Ramos (cell line): ENCODE measurements at regions not wholly inside any gene's neighbourhood (a gene's known extent, or its start where the extent isn't known, plus 50 kb on each side); places are given as distances from the start of the nearest gene placed in this dataset.

Source experiments
- in situ Hi-C: fragments of 300-500 bp; cut with MboI; formaldehyde crosslinking; loops from one replicate; pipeline ENCODE4 v1.14.3; 2022; ENCODE audit warnings: low sequenced_read_pairs; ENCODE audit not compliant: unreplicated experiment

- in situ Hi-C loops, result loop anchor here (25.0 kb wide), 1 partner anchor 667 kb away; the partner anchor contains the start of gene PLK2
Measured at GRCh38 chr5:57795203-57795602, 312.6 kb upstream of the ACTBL2 start.

- in situ Hi-C loops, result loop anchor here (25.0 kb wide), 1 partner anchor 670 kb away; the partner anchor contains the start of gene PLK2
Measured at GRCh38 chr5:57791875-57792274, 309.3 kb upstream of the ACTBL2 start.

- in situ Hi-C loops, result loop anchor here (25.0 kb wide), 1 partner anchor 676 kb away; the partner anchor contains the start of gene PLK2
Measured at GRCh38 chr5:57785946-57786345, 303.3 kb upstream of the ACTBL2 start.

- in situ Hi-C loops, result loop anchor here (25.0 kb wide), 1 partner anchor 678 kb away; the partner anchor contains the start of gene PLK2
Measured at GRCh38 chr5:57784121-57784520, 301.5 kb upstream of the ACTBL2 start.

GRCh38 chr5:57783693-57784092 lies 301.1 kb upstream of the ACTBL2 start:
- in situ Hi-C loops, result loop anchor here (25.0 kb wide), 1 partner anchor 679 kb away; the partner anchor contains the start of gene PLK2

GRCh38 chr5:57780961-57781325 lies 298.3 kb upstream of the ACTBL2 start:
- in situ Hi-C loops, result loop anchor here (25.0 kb wide), 1 partner anchor 681 kb away; the partner anchor contains the start of gene PLK2

GRCh38 chr5:57780306-57780960 lies 297.8 kb upstream of the ACTBL2 start:
- in situ Hi-C loops, result loop anchor here (25.0 kb wide), 1 partner anchor 682 kb away; the partner anchor contains the start of gene PLK2

- in situ Hi-C loops, result loop anchor here (25.0 kb wide), 1 partner anchor 683 kb away; the partner anchor contains the start of gene PLK2
Measured at GRCh38 chr5:57779383-57780223, 297.0 kb upstream of the ACTBL2 start.

- in situ Hi-C loops, result loop anchor here (25.0 kb wide), 1 partner anchor 684 kb away; the partner anchor contains the start of gene PLK2
Measured at GRCh38 chr5:57778501-57779091, 296.0 kb upstream of the ACTBL2 start.

GRCh38 chr5:57777174-57777581 lies 294.6 kb upstream of the ACTBL2 start:
- in situ Hi-C loops, result loop anchor here (25.0 kb wide), 1 partner anchor 685 kb away; the partner anchor contains the start of gene PLK2

GRCh38 chr5:57776035-57776434 lies 293.4 kb upstream of the ACTBL2 start:
- in situ Hi-C loops, result loop anchor here (25.0 kb wide), 1 partner anchor 686 kb away; the partner anchor contains the start of gene PLK2

- in situ Hi-C loops, result no loop called here
Measured at GRCh38 chr5:57774439-57774838, 291.8 kb upstream of the ACTBL2 start.

GRCh38 chr5:57772512-57772911 lies 289.9 kb upstream of the ACTBL2 start:
- in situ Hi-C loops, result no loop called here

- in situ Hi-C loops, result no loop called here
Measured at GRCh38 chr5:57770039-57770438, 287.4 kb upstream of the ACTBL2 start.

- in situ Hi-C loops, result no loop called here
Measured at GRCh38 chr5:57768745-57769144, 286.1 kb upstream of the ACTBL2 start.

GRCh38 chr5:57764479-57765089 lies 282.0 kb upstream of the ACTBL2 start:
- in situ Hi-C loops, result no loop called here

- in situ Hi-C loops, result no loop called here
Measured at GRCh38 chr5:57761513-57761912, 278.9 kb upstream of the ACTBL2 start.

GRCh38 chr5:57754616-57755015 lies 272.0 kb upstream of the ACTBL2 start:
- in situ Hi-C loops, result no loop called here

GRCh38 chr5:57753446-57753845 lies 270.8 kb upstream of the ACTBL2 start:
- in situ Hi-C loops, result no loop called here

GRCh38 chr5:57751710-57752109 lies 269.1 kb upstream of the ACTBL2 start:
- in situ Hi-C loops, result no loop called here
